ENCODE measurements at regions not wholly inside any gene's neighbourhood (a gene's known extent, or its start where the extent isn't known, plus 50 kb on each side); places are given as distances from the start of the nearest gene placed in this dataset.
A peak's percentile ranks its signal among the peaks of the same experiment; 100 is the strongest.
"Not testable (repeated sequence)": the region's sequence is repeated elsewhere in the genome, so short reads cannot be mapped to it uniquely, and the experiment has no call there.

- not testable (repeated sequence) for DNase-seq
Measured at GRCh38 chr2:194021130-194021529, 1635.9 kb upstream of the SLC39A10 start.

- no peak for DNase-seq
Measured at GRCh38 chr2:194020155-194020554, 1636.9 kb upstream of the SLC39A10 start.

GRCh38 chr2:194015751-194016150, 1641.3 kb upstream of the SLC39A10 start:
- no peak for DNase-seq

- DNase-seq: no peak
Measured at GRCh38 chr2:194014639-194015038, 1642.4 kb upstream of the SLC39A10 start.

- no peak for DNase-seq
Measured at GRCh38 chr2:194004590-194005206, 1652.3 kb upstream of the SLC39A10 start.

GRCh38 chr2:194003911-194004310, 1653.1 kb upstream of the SLC39A10 start:
- DNase-seq: no peak

GRCh38 chr2:194002699-194003368, 1654.2 kb upstream of the SLC39A10 start:
- no peak for DNase-seq

- DNase-seq: no peak
Measured at GRCh38 chr2:193990868-193991267, 1666.2 kb upstream of the SLC39A10 start.

GRCh38 chr2:193989645-193990044, 1667.4 kb upstream of the SLC39A10 start:
- DNase-seq: no peak

GRCh38 chr2:193988784-193989183, 1668.2 kb upstream of the SLC39A10 start:
- no peak for DNase-seq

GRCh38 chr2:193985272-193985671, 1671.8 kb upstream of the SLC39A10 start:
- no peak for DNase-seq

GRCh38 chr2:193980599-193980998, 1676.4 kb upstream of the SLC39A10 start:
- no peak for DNase-seq

GRCh38 chr2:193973781-193974180, 1683.2 kb upstream of the SLC39A10 start:
- DNase-seq: no peak

GRCh38 chr2:193966590-193966989, 1690.4 kb upstream of the SLC39A10 start:
- DNase-seq: no peak

- no peak for DNase-seq
Measured at GRCh38 chr2:193965263-193965662, 1691.8 kb upstream of the SLC39A10 start.

- peak; percentile 34 for DNase-seq
Measured at GRCh38 chr2:193963472-193964119, 1693.4 kb upstream of the SLC39A10 start.

- DNase-seq: no peak
Measured at GRCh38 chr2:193946806-193947205, 1710.2 kb upstream of the SLC39A10 start.

- DNase-seq: no peak
Measured at GRCh38 chr2:193943406-193943960, 1713.5 kb upstream of the SLC39A10 start.

- no peak for DNase-seq
Measured at GRCh38 chr2:193935114-193935513, 1721.9 kb upstream of the SLC39A10 start.

GRCh38 chr2:193929131-193929530, 1727.9 kb upstream of the SLC39A10 start:
- DNase-seq: no peak

GRCh38 chr2:193907561-193907960, 1712.8 kb upstream of the TMEFF2 start:
- DNase-seq: no peak

- DNase-seq: peak; percentile 22
Measured at GRCh38 chr2:193900292-193900691, 1705.6 kb upstream of the TMEFF2 start.

GRCh38 chr2:193895226-193895625, 1700.5 kb upstream of the TMEFF2 start:
- peak; percentile 81 for DNase-seq

- DNase-seq: peak; percentile 70
Measured at GRCh38 chr2:193894081-193894480, 1699.3 kb upstream of the TMEFF2 start.

All from activated CD4-positive, alpha-beta T cell treated with anti-CD3 and anti-CD28 coated beads, Interleukin-10, Interleukin-2, amounts not matched to agents 100 ng/mL and 50 ng/mL, durations not matched to agents 16 hours and 8 hours (primary cell).